GM18907 (cell line): ENCODE measurements at regions not wholly inside any gene's neighbourhood (a gene's known extent, or its start where the extent isn't known, plus 50 kb on each side); places are given as distances from the start of the nearest gene placed in this dataset.
"Not testable (repeated sequence)": the region's sequence is repeated elsewhere in the genome, so short reads cannot be mapped to it uniquely, and the experiment has no call there.

Source experiments
- ATAC-seq: cut with Tn5 transposase; IDR thresholded peaks from one replicate; pipeline ENCODE4 v1.9.1; 2021; ENCODE audit warnings: mild to moderate bottlenecking, moderate library complexity; ENCODE audit not compliant: unreplicated experiment

- ATAC-seq: no peak
Observed at GRCh38 chr16:73965591-73965990, 331.0 kb upstream of the PSMD7 start.

GRCh38 chr16:73956587-73957494, 339.8 kb upstream of the PSMD7 start:
- peak; percentile 71 for ATAC-seq

- ATAC-seq: no peak
Observed at GRCh38 chr16:73955702-73956101, 340.9 kb upstream of the PSMD7 start.

- no peak for ATAC-seq
Observed at GRCh38 chr16:73955255-73955654, 341.4 kb upstream of the PSMD7 start.

- no peak for ATAC-seq
Observed at GRCh38 chr16:73951481-73951880, 345.1 kb upstream of the PSMD7 start.

GRCh38 chr16:73949574-73950320, 346.9 kb upstream of the PSMD7 start:
- no peak for ATAC-seq

GRCh38 chr16:73945631-73946030, 351.0 kb upstream of the PSMD7 start:
- no peak for ATAC-seq

- ATAC-seq: not testable (repeated sequence)
Observed at GRCh38 chr16:73943184-73943583, 353.4 kb upstream of the PSMD7 start.

GRCh38 chr16:73940786-73941185, 355.8 kb upstream of the PSMD7 start:
- not testable (repeated sequence) for ATAC-seq

- no peak for ATAC-seq
Observed at GRCh38 chr16:73923951-73924350, 372.7 kb upstream of the PSMD7 start.

GRCh38 chr16:73921295-73921694, 375.3 kb upstream of the PSMD7 start:
- ATAC-seq: no peak

GRCh38 chr16:73916829-73917594, 379.6 kb upstream of the PSMD7 start:
- no peak for ATAC-seq

- no peak for ATAC-seq
Observed at GRCh38 chr16:73915935-73916334, 380.7 kb upstream of the PSMD7 start.

GRCh38 chr16:73915140-73915539, 381.5 kb upstream of the PSMD7 start:
- ATAC-seq: no peak

GRCh38 chr16:73912850-73913249, 383.8 kb upstream of the PSMD7 start:
- no peak for ATAC-seq

GRCh38 chr16:73912281-73912680, 384.3 kb upstream of the PSMD7 start:
- ATAC-seq: no peak

GRCh38 chr16:73909529-73910035, 387.0 kb upstream of the PSMD7 start:
- no peak for ATAC-seq

- ATAC-seq: no peak
Observed at GRCh38 chr16:73891129-73891542, 405.5 kb upstream of the PSMD7 start.

- no peak for ATAC-seq
Observed at GRCh38 chr16:73890186-73891128, 406.2 kb upstream of the PSMD7 start.
